ENCODE measurements at regions not wholly inside any gene's neighbourhood (a gene's known extent, or its start where the extent isn't known, plus 50 kb on each side); places are given as distances from the start of the nearest gene placed in this dataset.

GRCh38 chr2:66875941-66876462, 441.1 kb downstream of the MEIS1 start:
- H2AFZ ChIP-seq (ENCODE audit: low read depth, low read length) = no peak overlapping the region
- 8% methylated on average over 1 of the region's 2 CpGs for WGBS
- H3K9ac ChIP-seq (ENCODE audit: low read length) = no peak overlapping the region
- H3K27ac ChIP-seq (ENCODE audit: low read length, poor library complexity, severe bottlenecking) = no peak overlapping the region
- H3K79me1 ChIP-seq (replicated peaks; ENCODE audit: low read length, poor library complexity, severe bottlenecking) = no peaks in the 10 kb centered on the region
- no peak overlapping the region for H3K23ac ChIP-seq (ENCODE audit: low read length in 2 of 2)
- no peak overlapping the region for H2BK15ac ChIP-seq (ENCODE audit: low read depth, poor library complexity, severe bottlenecking)
- H2BK120ac ChIP-seq (ENCODE audit: low read depth, low read length) = no peak overlapping the region
- H3K4ac ChIP-seq (ENCODE audit: low read depth in 1 of 2, low read length in 2 of 2) = no peak overlapping the region
- H3K4me2 ChIP-seq (ENCODE audit: low read length, poor library complexity, severe bottlenecking) = no peak overlapping the region
- no peak for DNase-seq
- no peak overlapping the region for H4K91ac ChIP-seq (ENCODE audit: low read length)
- no peaks in the 10 kb centered on the region for H3K36me3 ChIP-seq (ENCODE audit: control insufficient read depth in 1 of 2, insufficient read depth in 2 of 2, low read depth in 1 of 2, low read length in 2 of 2)
- H3K4me3 ChIP-seq (ENCODE audit: insufficient read depth in 1 of 2, low read depth in 1 of 2, low read length in 2 of 2) = no peak overlapping the region
- no peak overlapping the region for H2AK5ac ChIP-seq (ENCODE audit: low read length, severe bottlenecking)
- no peak overlapping the region for H2BK5ac ChIP-seq (ENCODE audit: low read depth, low read length, poor library complexity, severe bottlenecking)
- no peaks in the 10 kb centered on the region for H3K27me3 ChIP-seq (ENCODE audit: control insufficient read depth in 1 of 2, insufficient read depth in 1 of 2, low read length in 2 of 2)
- H2BK12ac ChIP-seq (ENCODE audit: low read length in 2 of 2) = peak overlapping the region in 1 of 2 experiments; percentile 42
- H3K9me3 ChIP-seq (ENCODE audit: control insufficient read depth, low read length) = no peaks in the 10 kb centered on the region
- no peaks in the 10 kb centered on the region for H3K4me1 ChIP-seq (ENCODE audit: control insufficient read depth, insufficient read depth, low read depth, low read length)
- H4K8ac ChIP-seq (ENCODE audit: low read length) = no peak overlapping the region
- H3K18ac ChIP-seq (ENCODE audit: low read depth in 1 of 2, low read length in 2 of 2) = no peak overlapping the region
- no peak overlapping the region for H3K14ac ChIP-seq (ENCODE audit: low read length in 2 of 2)

- no peak overlapping the region for H2AFZ ChIP-seq (ENCODE audit: low read depth, low read length)
- DNase-seq = no peak
These were observed 451.0 kb downstream of the MEIS1 start for GRCh38 chr2:66885775-66886383.

GRCh38 chr2:66888246-66888645, 453.3 kb downstream of the MEIS1 start:
- Histone ChIP-seq H2AFZ (ENCODE audit: low read depth, low read length) (no peak overlapping the region), H2AK5ac (ENCODE audit: low read length, severe bottlenecking) (no peak overlapping the region), H3K4me1 (ENCODE audit: control insufficient read depth, insufficient read depth, low read depth, low read length) (peaks cover 2% of the 10 kb centered on the region), H3K14ac (ENCODE audit: low read length in 2 of 2) (no peak overlapping the region), H3K18ac (ENCODE audit: low read depth in 1 of 2, low read length in 2 of 2) (peak overlapping the region in 1 of 2 experiments; percentile 91), H2BK5ac (ENCODE audit: low read depth, low read length, poor library complexity, severe bottlenecking) (no peak overlapping the region), H3K4ac (ENCODE audit: low read depth in 1 of 2, low read length in 2 of 2) (peak overlapping the region in 1 of 2 experiments; percentile 91), H4K91ac (ENCODE audit: low read length) (no peak overlapping the region), H2BK12ac (ENCODE audit: low read length in 2 of 2) (no peak overlapping the region), H3K36me3 (ENCODE audit: control insufficient read depth in 1 of 2, insufficient read depth in 2 of 2, low read depth in 1 of 2, low read length in 2 of 2) (no peaks in the 10 kb centered on the region), H3K9ac (ENCODE audit: low read length) (peak overlapping the region; percentile 70), H3K23ac (ENCODE audit: low read length in 2 of 2) (no peak overlapping the region), H3K27ac (ENCODE audit: low read length, poor library complexity, severe bottlenecking) (no peak overlapping the region), H3K4me3 (ENCODE audit: insufficient read depth in 1 of 2, low read depth in 1 of 2, low read length in 2 of 2) (no peak overlapping the region), H3K79me1 (replicated peaks; ENCODE audit: low read length, poor library complexity, severe bottlenecking) (no peaks in the 10 kb centered on the region), H4K8ac (ENCODE audit: low read length) (no peak overlapping the region), H3K9me3 (ENCODE audit: control insufficient read depth, low read length) (peaks cover 10% of the 10 kb centered on the region), H2BK15ac (ENCODE audit: low read depth, poor library complexity, severe bottlenecking) (no peak overlapping the region), H3K4me2 (ENCODE audit: low read length, poor library complexity, severe bottlenecking) (no peak overlapping the region), H3K27me3 (ENCODE audit: control insufficient read depth in 1 of 2, insufficient read depth in 1 of 2, low read length in 2 of 2) (no peaks in the 10 kb centered on the region), H2BK120ac (ENCODE audit: low read depth, low read length) (no peak overlapping the region)
- no CpG with 5 or more reads among the region's 1 CpG for WGBS
- no peak for DNase-seq

More at GRCh38 chr2:66885775-66886383, 451.0 kb downstream of the MEIS1 start:
- H3K4me3 ChIP-seq (ENCODE audit: insufficient read depth in 1 of 2, low read depth in 1 of 2, low read length in 2 of 2) = no peak overlapping the region
- H2BK120ac ChIP-seq (ENCODE audit: low read depth, low read length) = no peak overlapping the region
- no peaks in the 10 kb centered on the region for H3K36me3 ChIP-seq (ENCODE audit: control insufficient read depth in 1 of 2, insufficient read depth in 2 of 2, low read depth in 1 of 2, low read length in 2 of 2)
- H3K27ac ChIP-seq (ENCODE audit: low read length, poor library complexity, severe bottlenecking) = no peak overlapping the region
- no peak overlapping the region for H3K4ac ChIP-seq (ENCODE audit: low read depth in 1 of 2, low read length in 2 of 2)
- H3K9ac ChIP-seq (ENCODE audit: low read length) = no peak overlapping the region
- no peak overlapping the region for H2BK12ac ChIP-seq (ENCODE audit: low read length in 2 of 2)
- no peak overlapping the region for H3K4me2 ChIP-seq (ENCODE audit: low read length, poor library complexity, severe bottlenecking)
- no peak overlapping the region for H3K18ac ChIP-seq (ENCODE audit: low read depth in 1 of 2, low read length in 2 of 2)
- no peak overlapping the region for H4K91ac ChIP-seq (ENCODE audit: low read length)
- H2BK15ac ChIP-seq (ENCODE audit: low read depth, poor library complexity, severe bottlenecking) = no peak overlapping the region
- H3K9me3 ChIP-seq (ENCODE audit: control insufficient read depth, low read length) = peaks cover 10% of the 10 kb centered on the region
- H3K79me1 ChIP-seq (replicated peaks; ENCODE audit: low read length, poor library complexity, severe bottlenecking) = no peaks in the 10 kb centered on the region
- peaks cover 2% of the 10 kb centered on the region for H3K4me1 ChIP-seq (ENCODE audit: control insufficient read depth, insufficient read depth, low read depth, low read length)
- H4K8ac ChIP-seq (ENCODE audit: low read length) = no peak overlapping the region
- no peak overlapping the region for H3K23ac ChIP-seq (ENCODE audit: low read length in 2 of 2)
- H3K14ac ChIP-seq (ENCODE audit: low read length in 2 of 2) = no peak overlapping the region
- H3K27me3 ChIP-seq (ENCODE audit: control insufficient read depth in 1 of 2, insufficient read depth in 1 of 2, low read length in 2 of 2) = no peaks in the 10 kb centered on the region
- 96% methylated on average over 2 of the region's 2 CpGs for WGBS
- no peak overlapping the region for H2BK5ac ChIP-seq (ENCODE audit: low read depth, low read length, poor library complexity, severe bottlenecking)
- H2AK5ac ChIP-seq (ENCODE audit: low read length, severe bottlenecking) = no peak overlapping the region

GRCh38 chr2:66888791-66889631, 454.1 kb downstream of the MEIS1 start:
- DNase-seq = peak; percentile 97
- peak overlapping the region; percentile 35 to 91 for H3K4ac ChIP-seq (ENCODE audit: low read depth in 1 of 2, low read length in 2 of 2)
- peaks cover 2% of the 10 kb centered on the region for H3K9me3 ChIP-seq (ENCODE audit: control insufficient read depth, low read length)
- peak overlapping the region; percentile 73 to 99 for H2BK12ac ChIP-seq (ENCODE audit: low read length in 2 of 2)
- H3K27me3 ChIP-seq (ENCODE audit: control insufficient read depth in 1 of 2, insufficient read depth in 1 of 2, low read length in 2 of 2) = no peaks in the 10 kb centered on the region
- H3K14ac ChIP-seq (ENCODE audit: low read length in 2 of 2) = peak overlapping the region in 1 of 2 experiments; percentile 92
- no peak overlapping the region for H2AK5ac ChIP-seq (ENCODE audit: low read length, severe bottlenecking)
- 17% methylated on average over 5 of the region's 6 CpGs for WGBS
- peak overlapping the region; percentile 49 for H2AFZ ChIP-seq (ENCODE audit: low read depth, low read length)
- no peak overlapping the region for H2BK5ac ChIP-seq (ENCODE audit: low read depth, low read length, poor library complexity, severe bottlenecking)
- peak overlapping the region; percentile 70 for H4K8ac ChIP-seq (ENCODE audit: low read length)
- no peak overlapping the region for H2BK15ac ChIP-seq (ENCODE audit: low read depth, poor library complexity, severe bottlenecking)
- no peak overlapping the region for H3K27ac ChIP-seq (ENCODE audit: low read length, poor library complexity, severe bottlenecking)
- H3K4me1 ChIP-seq (ENCODE audit: control insufficient read depth, insufficient read depth, low read depth, low read length) = peaks cover 2% of the 10 kb centered on the region
- peak overlapping the region; percentile 15 for H2BK120ac ChIP-seq (ENCODE audit: low read depth, low read length)
- peak overlapping the region; percentile 70 for H3K9ac ChIP-seq (ENCODE audit: low read length)
- no peaks in the 10 kb centered on the region for H3K79me1 ChIP-seq (replicated peaks; ENCODE audit: low read length, poor library complexity, severe bottlenecking)
- H3K4me2 ChIP-seq (ENCODE audit: low read length, poor library complexity, severe bottlenecking) = no peak overlapping the region
- no peak overlapping the region for H3K4me3 ChIP-seq (ENCODE audit: insufficient read depth in 1 of 2, low read depth in 1 of 2, low read length in 2 of 2)
- H4K91ac ChIP-seq (ENCODE audit: low read length) = peak overlapping the region; percentile 57
- H3K23ac ChIP-seq (ENCODE audit: low read length in 2 of 2) = peak overlapping the region in 1 of 2 experiments; percentile 31
- no peaks in the 10 kb centered on the region for H3K36me3 ChIP-seq (ENCODE audit: control insufficient read depth in 1 of 2, insufficient read depth in 2 of 2, low read depth in 1 of 2, low read length in 2 of 2)
- H3K18ac ChIP-seq (ENCODE audit: low read depth in 1 of 2, low read length in 2 of 2) = peak overlapping the region; percentile 91 to 95

All from mesenchymal stem cell (in vitro differentiated cells and primary cell).